Keratinocyte (primary cell): ENCODE measurements at regions not wholly inside any gene's neighbourhood (a gene's known extent, or its start where the extent isn't known, plus 50 kb on each side); places are given as distances from the start of the nearest gene placed in this dataset.

Experiments
- CTCF ChIP-seq, 3 experiments: IDR thresholded peaks in 1 of 3; conservative IDR thresholded peaks in 1 of 3; optimal IDR thresholded peaks in 1 of 3; 2 replicates in 2 of 3; 3 replicates in 1 of 3; pipeline versions ENCODE3 to v1.5.1; 2011; ENCODE audit warnings: low read length in 3 of 3, mild to moderate bottlenecking in 3 of 3, moderate library complexity in 2 of 3, control low read depth in 1 of 3, inconsistent platforms in 1 of 3; ENCODE audit not compliant: insufficient read depth in 2 of 3; ENCODE audit errors: extremely low read depth in 1 of 3
- EZH2 ChIP-seq: IDR thresholded peaks from one replicate; pipeline ENCODE4 v1.6.1; 2012; ENCODE audit warnings: inconsistent platforms, mild to moderate bottlenecking, low read length, moderate library complexity

- TF ChIP-seq CTCF (optimal IDR thresholded peaks at IDR 0.05 in 1 of 3, IDR thresholded peaks at IDR 0.05 in 1 of 3, conservative IDR thresholded peaks at IDR 0.05 in 1 of 3; ENCODE audit: extremely low read depth in 1 of 3, insufficient read depth in 2 of 3, low read length in 3 of 3) (no peak), EZH2 (no peak)
Measured at GRCh38 chr12:113532292-113532691, 60.6 kb upstream of the LHX5 start.
